ENCODE measurements at regions not wholly inside any gene's neighbourhood (a gene's known extent, or its start where the extent isn't known, plus 50 kb on each side); places are given as distances from the start of the nearest gene placed in this dataset.

DNA sequence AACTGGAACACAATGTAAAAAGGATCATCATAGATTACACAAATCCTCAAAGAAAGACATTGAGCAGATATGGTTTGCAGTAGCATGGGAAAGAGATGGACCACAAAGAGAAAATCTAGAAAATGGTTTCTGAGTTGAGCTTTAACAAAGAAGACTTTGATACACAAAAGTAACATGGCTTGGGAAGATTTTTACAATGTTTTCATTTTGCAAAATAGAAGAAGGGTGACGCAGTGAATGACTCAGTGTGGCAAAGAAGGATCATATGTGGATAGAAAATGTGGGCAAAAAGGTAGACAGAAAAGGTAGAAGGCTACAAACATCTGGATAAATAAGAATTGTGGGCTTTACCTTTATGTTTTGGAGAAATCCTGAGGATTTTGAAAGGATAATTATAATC is 1220.5 kb downstream of the PCDH17 start:
- H3F3A ChIP-seq (ENCODE audit: low read depth), result 0 out of 2 replicates have a peak, but pooled peaks cover 4% of the 10 kb centered on the region
- no peak overlapping the region for H3K4me2 ChIP-seq (ENCODE audit: low read depth, low read length, poor library complexity, severe bottlenecking)
- no peaks in the 10 kb centered on the region for H3K9me2 ChIP-seq (replicated peaks; ENCODE audit: low read depth, low read length)
- no peak overlapping the region for H3K4me3 ChIP-seq (ENCODE audit: low read length, poor library complexity, severe bottlenecking)
- no peaks in the 10 kb centered on the region for H4K20me1 ChIP-seq (ENCODE audit: insufficient read depth, low read length, poor library complexity, severe bottlenecking)
- H2AFZ ChIP-seq (ENCODE audit: low read length), result no peak overlapping the region
- no peaks in the 10 kb centered on the region for H3K27me3 ChIP-seq (ENCODE audit: insufficient read depth, low read length, poor library complexity, severe bottlenecking)
- no peak overlapping the region for H3K9ac ChIP-seq (ENCODE audit: low read depth, low read length, poor library complexity, severe bottlenecking)
- TF ChIP-seq, protein P1, sequence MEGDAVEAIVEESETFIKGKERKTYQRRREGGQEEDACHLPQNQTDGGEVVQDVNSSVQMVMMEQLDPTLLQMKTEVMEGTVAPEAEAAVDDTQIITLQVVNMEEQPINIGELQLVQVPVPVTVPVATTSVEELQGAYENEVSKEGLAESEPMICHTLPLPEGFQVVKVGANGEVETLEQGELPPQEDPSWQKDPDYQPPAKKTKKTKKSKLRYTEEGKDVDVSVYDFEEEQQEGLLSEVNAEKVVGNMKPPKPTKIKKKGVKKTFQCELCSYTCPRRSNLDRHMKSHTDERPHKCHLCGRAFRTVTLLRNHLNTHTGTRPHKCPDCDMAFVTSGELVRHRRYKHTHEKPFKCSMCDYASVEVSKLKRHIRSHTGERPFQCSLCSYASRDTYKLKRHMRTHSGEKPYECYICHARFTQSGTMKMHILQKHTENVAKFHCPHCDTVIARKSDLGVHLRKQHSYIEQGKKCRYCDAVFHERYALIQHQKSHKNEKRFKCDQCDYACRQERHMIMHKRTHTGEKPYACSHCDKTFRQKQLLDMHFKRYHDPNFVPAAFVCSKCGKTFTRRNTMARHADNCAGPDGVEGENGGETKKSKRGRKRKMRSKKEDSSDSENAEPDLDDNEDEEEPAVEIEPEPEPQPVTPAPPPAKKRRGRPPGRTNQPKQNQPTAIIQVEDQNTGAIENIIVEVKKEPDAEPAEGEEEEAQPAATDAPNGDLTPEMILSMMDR (conservative IDR thresholded peaks at IDR 0.05; ENCODE audit: low read length), result no peak
- no peak for TF ChIP-seq EZH2phosphoT487 (IDR thresholded peaks at IDR 0.05; ENCODE audit: borderline replicate concordance)
- no peaks in the 10 kb centered on the region for H3K9me3 ChIP-seq (ENCODE audit: insufficient read depth, low read depth, low read length)
- H3K4me1 ChIP-seq (ENCODE audit: insufficient read depth, low read length, poor library complexity, severe bottlenecking), result no peaks in the 10 kb centered on the region
- H3K79me2 ChIP-seq (ENCODE audit: insufficient read depth, low read length), result no peaks in the 10 kb centered on the region
- no peaks in the 10 kb centered on the region for H3K36me3 ChIP-seq (ENCODE audit: insufficient read depth, low read length)

DNA sequence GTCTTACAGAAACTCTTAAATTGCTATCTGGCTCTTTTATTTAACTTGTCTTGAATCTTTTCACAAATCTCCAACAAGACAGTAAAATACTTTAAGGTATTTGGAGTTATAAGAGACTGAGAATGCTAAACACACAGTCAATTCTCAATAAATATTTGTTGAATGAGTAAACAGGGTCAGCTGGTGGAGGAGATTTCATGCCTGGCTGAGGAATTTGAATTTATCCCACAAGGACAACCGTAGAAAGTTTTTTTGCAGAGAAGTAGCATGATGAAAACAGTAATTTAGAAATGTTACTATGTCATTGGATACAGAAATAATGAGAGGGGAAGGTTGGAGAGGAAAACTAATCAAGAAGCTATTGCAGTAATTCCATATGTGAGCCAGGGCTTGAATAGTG is 1223.7 kb downstream of the PCDH17 start:
- H3K9me2 ChIP-seq (replicated peaks; ENCODE audit: low read depth, low read length), result no peaks in the 10 kb centered on the region
- no peaks in the 10 kb centered on the region for H3K79me2 ChIP-seq (ENCODE audit: insufficient read depth, low read length)
- H3K36me3 ChIP-seq (ENCODE audit: insufficient read depth, low read length), result no peaks in the 10 kb centered on the region
- no peaks in the 10 kb centered on the region for H4K20me1 ChIP-seq (ENCODE audit: insufficient read depth, low read length, poor library complexity, severe bottlenecking)
- TF ChIP-seq, protein P1 (conservative IDR thresholded peaks at IDR 0.05; ENCODE audit: low read length), result no peak
- TF ChIP-seq EZH2phosphoT487 (IDR thresholded peaks at IDR 0.05; ENCODE audit: borderline replicate concordance), result no peak
- no peak overlapping the region for H2AFZ ChIP-seq (ENCODE audit: low read length)
- H3K9ac ChIP-seq (ENCODE audit: low read depth, low read length, poor library complexity, severe bottlenecking), result no peak overlapping the region
- H3F3A ChIP-seq (ENCODE audit: low read depth), result 0 out of 2 replicates have a peak, but pooled peaks cover 4% of the 10 kb centered on the region
- no peaks in the 10 kb centered on the region for H3K27me3 ChIP-seq (ENCODE audit: insufficient read depth, low read length, poor library complexity, severe bottlenecking)
- no peaks in the 10 kb centered on the region for H3K9me3 ChIP-seq (ENCODE audit: insufficient read depth, low read depth, low read length)
- no peaks in the 10 kb centered on the region for H3K4me1 ChIP-seq (ENCODE audit: insufficient read depth, low read length, poor library complexity, severe bottlenecking)
- no peak overlapping the region for H3K4me2 ChIP-seq (ENCODE audit: low read depth, low read length, poor library complexity, severe bottlenecking)
- no peak overlapping the region for H3K4me3 ChIP-seq (ENCODE audit: low read length, poor library complexity, severe bottlenecking)

DNA sequence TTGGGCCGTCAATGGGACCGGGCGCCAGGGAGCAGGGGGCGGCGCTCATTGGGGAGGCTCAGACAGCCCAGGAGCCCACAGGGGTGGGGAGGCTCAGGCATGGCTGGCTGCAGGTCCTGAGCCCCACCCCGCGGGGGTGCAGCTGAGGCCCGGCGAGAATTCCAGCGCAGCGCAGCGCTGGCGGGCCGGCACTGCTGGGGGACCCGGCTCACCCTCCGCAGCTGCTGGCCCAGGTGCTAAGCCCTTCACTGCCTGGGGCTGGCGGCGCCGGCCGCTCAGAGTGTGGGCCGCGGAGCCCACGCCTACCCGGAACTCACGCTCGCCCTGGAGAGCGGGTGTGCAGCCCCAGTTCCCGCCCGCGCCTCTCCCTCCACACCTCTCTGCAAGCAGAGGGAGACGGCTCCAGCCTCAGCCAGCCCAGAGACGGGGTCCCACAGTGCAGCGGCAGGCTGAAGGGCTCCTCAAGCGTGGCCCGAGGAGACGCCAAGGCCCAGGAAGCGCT is 1227.4 kb downstream of the PCDH17 start:
- H3F3A ChIP-seq (ENCODE audit: low read depth), result 0 out of 2 replicates have a peak, but pooled peaks cover 4% of the 10 kb centered on the region
- H3K79me2 ChIP-seq (ENCODE audit: insufficient read depth, low read length), result no peaks in the 10 kb centered on the region
- no peaks in the 10 kb centered on the region for H3K4me1 ChIP-seq (ENCODE audit: insufficient read depth, low read length, poor library complexity, severe bottlenecking)
- no peak overlapping the region for H2AFZ ChIP-seq (ENCODE audit: low read length)
- H3K27me3 ChIP-seq (ENCODE audit: insufficient read depth, low read length, poor library complexity, severe bottlenecking), result no peaks in the 10 kb centered on the region
- no peaks in the 10 kb centered on the region for H4K20me1 ChIP-seq (ENCODE audit: insufficient read depth, low read length, poor library complexity, severe bottlenecking)
- H3K9me3 ChIP-seq (ENCODE audit: insufficient read depth, low read depth, low read length), result no peaks in the 10 kb centered on the region
- H3K4me3 ChIP-seq (ENCODE audit: low read length, poor library complexity, severe bottlenecking), result no peak overlapping the region
- H3K4me2 ChIP-seq (ENCODE audit: low read depth, low read length, poor library complexity, severe bottlenecking), result no peak overlapping the region
- no peaks in the 10 kb centered on the region for H3K9me2 ChIP-seq (replicated peaks; ENCODE audit: low read depth, low read length)
- no peaks in the 10 kb centered on the region for H3K36me3 ChIP-seq (ENCODE audit: insufficient read depth, low read length)
- no peak overlapping the region for H3K9ac ChIP-seq (ENCODE audit: low read depth, low read length, poor library complexity, severe bottlenecking)
- no peak for TF ChIP-seq EZH2phosphoT487 (IDR thresholded peaks at IDR 0.05; ENCODE audit: borderline replicate concordance)
- TF ChIP-seq, protein P1 (conservative IDR thresholded peaks at IDR 0.05; ENCODE audit: low read length), result no peak
